Central memory CD8-positive, alpha-beta T cell (primary cell): ENCODE measurements at regions not wholly inside any gene's neighbourhood (a gene's known extent, or its start where the extent isn't known, plus 50 kb on each side); places are given as distances from the start of the nearest gene placed in this dataset.

Experiments used
- ATAC-seq: fragments of 150-1000 bp; cut with Tn5 transposase; replicated peaks from 2 replicates; pipeline ENCODE4 v1.10.0; 2022; ENCODE audit warnings: mild to moderate bottlenecking, moderate FRiP score, moderate number of reproducible peaks; ENCODE audit not compliant: poor library complexity, severe bottlenecking; ENCODE audit errors: extremely low read depth
- DNase-seq, 2 donors: peaks; one replicate each; pipeline ENCODE4 v3.0.0; 2021; ENCODE audit warnings: low spot score in 2 of 2
- H3K27ac Mint-ChIP-seq: one replicate; pipeline ENCODE4 v1.8.0; 2022; ENCODE audit warnings: low read depth, mild to moderate bottlenecking, moderate library complexity, mixed read lengths
- H3K27me3 Mint-ChIP-seq: one replicate; pipeline ENCODE4 v1.8.0; 2022; ENCODE audit warnings: mixed read lengths
- H3K36me3 Mint-ChIP-seq: one replicate; pipeline ENCODE4 v1.8.0; 2022; ENCODE audit warnings: mild to moderate bottlenecking, moderate library complexity, mixed read lengths; ENCODE audit not compliant: insufficient read depth
- H3K4me1 Mint-ChIP-seq: one replicate; pipeline ENCODE4 v1.8.0; 2022; ENCODE audit warnings: mixed read lengths
- H3K4me3 Mint-ChIP-seq: one replicate; pipeline ENCODE4 v1.8.0; 2022; ENCODE audit warnings: mild to moderate bottlenecking, moderate library complexity, mixed read lengths
- H3K9me3 Mint-ChIP-seq: one replicate; pipeline ENCODE4 v1.8.0; 2022; ENCODE audit warnings: mixed read lengths

- Mint-ChIP-seq H3K27ac (no peak overlapping the region), H3K36me3 (no peaks in the 10 kb centered on the region), H3K27me3 (no peaks in the 10 kb centered on the region), H3K4me3 (no peak overlapping the region), H3K9me3 (peaks cover 7% of the 10 kb centered on the region), H3K4me1 (no peaks in the 10 kb centered on the region)
- no peak for DNase-seq
- ATAC-seq = no peak
Observed at GRCh38 chr10:55509168-55509567, 708.1 kb upstream of the PCDH15 start.

DNA sequence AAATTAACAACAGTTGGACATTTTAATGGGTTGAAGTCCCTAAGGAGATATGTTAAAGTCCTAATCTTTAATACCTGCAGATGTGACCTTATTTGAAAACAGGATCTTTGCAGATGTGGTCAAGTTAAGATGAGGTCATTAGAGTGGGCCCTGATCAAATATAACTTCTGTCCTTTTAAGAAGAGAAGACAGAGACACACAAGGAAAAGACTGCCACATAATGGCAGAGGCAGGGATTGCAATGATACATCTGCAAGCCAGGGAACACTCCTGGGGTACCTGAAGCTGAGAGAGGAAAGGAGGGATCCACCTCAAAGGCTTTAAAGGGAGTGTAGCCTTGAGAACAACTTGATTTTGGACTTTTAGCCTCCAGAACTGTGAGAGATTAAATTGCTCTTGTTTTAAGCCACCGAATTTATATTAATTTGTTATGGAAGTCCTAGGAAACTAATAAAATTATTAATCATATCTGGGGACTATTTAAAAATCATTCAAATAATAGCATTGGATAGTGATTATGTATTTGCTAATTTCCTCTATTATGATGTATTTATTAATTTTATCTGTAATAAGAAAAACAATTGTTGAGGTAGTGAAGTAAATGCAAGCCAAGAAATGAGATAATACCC lies 700.0 kb upstream of the PCDH15 start:
- no peak for ATAC-seq
- peaks cover 16% of the 10 kb centered on the region for H3K9me3 Mint-ChIP-seq
- no peak overlapping the region for H3K4me3 Mint-ChIP-seq
- no peak overlapping the region for H3K27ac Mint-ChIP-seq
- H3K27me3 Mint-ChIP-seq = no peaks in the 10 kb centered on the region
- H3K36me3 Mint-ChIP-seq = no peaks in the 10 kb centered on the region
- H3K4me1 Mint-ChIP-seq = no peaks in the 10 kb centered on the region
- DNase-seq = no peak

GRCh38 chr10:55497893-55498499 lies 697.0 kb upstream of the PCDH15 start:
- no peaks in the 10 kb centered on the region for H3K36me3 Mint-ChIP-seq
- peaks cover 12% of the 10 kb centered on the region for H3K9me3 Mint-ChIP-seq
- no peaks in the 10 kb centered on the region for H3K27me3 Mint-ChIP-seq
- no peak overlapping the region for H3K4me3 Mint-ChIP-seq
- H3K4me1 Mint-ChIP-seq = no peaks in the 10 kb centered on the region
- DNase-seq (no peak), ATAC-seq (no peak)
- no peak overlapping the region for H3K27ac Mint-ChIP-seq

DNA sequence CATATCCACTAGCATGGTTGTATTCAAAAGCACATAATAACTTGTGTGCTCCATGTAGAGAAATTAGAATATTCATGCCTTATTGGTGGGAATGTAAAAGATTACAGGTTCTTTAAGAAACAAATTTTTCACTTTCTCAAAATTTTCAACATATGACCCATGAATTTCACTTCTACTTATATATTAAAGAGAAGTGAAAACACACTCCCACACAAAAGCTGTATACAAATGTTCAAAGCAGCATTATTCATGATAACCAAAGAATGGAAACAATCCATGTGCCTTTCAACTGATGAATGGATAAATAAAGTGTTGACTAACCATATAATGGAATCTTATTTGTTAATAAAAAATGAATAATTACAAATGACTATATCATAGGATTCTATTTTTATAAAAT lies 694.5 kb upstream of the PCDH15 start:
- Mint-ChIP-seq H3K36me3 (peaks cover 2% of the 10 kb centered on the region), H3K27ac (no peak overlapping the region)

GRCh38 chr10:55491712-55492111 lies 690.7 kb upstream of the PCDH15 start:
- Mint-ChIP-seq H3K27me3 (no peaks in the 10 kb centered on the region), H3K27ac (no peak overlapping the region)

More for the DNA sequence above, 694.5 kb upstream of the PCDH15 start:
- no peak for ATAC-seq
- H3K9me3 Mint-ChIP-seq = peaks cover 16% of the 10 kb centered on the region
- H3K4me3 Mint-ChIP-seq = no peak overlapping the region
- H3K4me1 Mint-ChIP-seq = no peaks in the 10 kb centered on the region
- DNase-seq = no peak
- no peaks in the 10 kb centered on the region for H3K27me3 Mint-ChIP-seq

GRCh38 chr10:55485827-55486226 lies 684.8 kb upstream of the PCDH15 start:
- DNase-seq = no peak
- Mint-ChIP-seq H3K4me1 (no peaks in the 10 kb centered on the region), H3K27ac (no peak overlapping the region), H3K9me3 (peaks cover 22% of the 10 kb centered on the region), H3K36me3 (no peaks in the 10 kb centered on the region), H3K4me3 (no peak overlapping the region), H3K27me3 (no peaks in the 10 kb centered on the region)
- no peak for ATAC-seq

More at GRCh38 chr10:55491712-55492111, 690.7 kb upstream of the PCDH15 start:
- DNase-seq = no peak
- Mint-ChIP-seq H3K4me1 (no peaks in the 10 kb centered on the region), H3K4me3 (no peak overlapping the region), H3K9me3 (peaks cover 20% of the 10 kb centered on the region), H3K36me3 (peaks cover 2% of the 10 kb centered on the region)
- no peak for ATAC-seq

DNA sequence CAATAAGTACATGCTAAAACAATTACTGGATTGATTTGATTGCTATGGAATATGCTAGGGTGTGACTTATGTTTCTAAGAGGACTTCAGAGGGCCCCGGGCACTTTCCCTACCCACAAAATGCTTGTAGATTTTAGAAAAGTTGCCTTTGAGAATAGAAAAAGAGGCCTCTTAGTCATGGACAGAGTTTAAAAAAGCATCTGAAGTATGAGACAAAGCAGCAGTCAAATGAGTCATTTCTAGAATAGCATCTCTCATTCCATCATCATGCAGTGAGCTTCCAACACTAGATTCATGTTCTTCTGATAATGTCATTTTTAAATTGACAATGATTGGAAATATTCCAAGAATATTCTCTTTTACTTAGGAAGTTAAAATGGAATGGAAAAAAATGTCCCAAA lies 675.1 kb upstream of the PCDH15 start:
- ATAC-seq (no peak), DNase-seq (no peak)
- no peaks in the 10 kb centered on the region for H3K36me3 Mint-ChIP-seq
- no peak overlapping the region for H3K4me3 Mint-ChIP-seq
- peaks cover 24% of the 10 kb centered on the region for H3K9me3 Mint-ChIP-seq
- no peaks in the 10 kb centered on the region for H3K27me3 Mint-ChIP-seq
- H3K27ac Mint-ChIP-seq = no peak overlapping the region
- no peaks in the 10 kb centered on the region for H3K4me1 Mint-ChIP-seq

DNA sequence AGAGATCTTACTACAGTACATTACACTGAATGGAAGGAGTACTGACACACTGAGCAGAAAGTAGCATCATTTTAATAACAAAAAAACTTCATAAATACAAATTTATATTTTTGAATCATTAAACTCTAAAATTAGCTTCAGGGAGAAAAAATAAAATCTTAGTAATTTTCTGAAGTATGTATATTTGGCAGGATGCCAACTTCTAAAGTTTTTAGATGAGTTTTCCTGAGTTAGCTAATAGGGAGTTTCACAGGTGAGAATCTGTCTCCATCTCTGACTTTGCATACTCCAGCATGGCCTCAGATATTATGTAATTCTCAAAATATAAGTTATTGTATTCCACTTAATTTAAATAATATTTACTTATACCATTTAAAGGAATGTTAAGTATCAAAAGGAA lies 673.2 kb upstream of the PCDH15 start:
- no peak for DNase-seq
- ATAC-seq = no peak
- H3K27me3 Mint-ChIP-seq = no peaks in the 10 kb centered on the region
- no peak overlapping the region for H3K27ac Mint-ChIP-seq
- H3K4me3 Mint-ChIP-seq = no peak overlapping the region
- peaks cover 12% of the 10 kb centered on the region for H3K9me3 Mint-ChIP-seq
- no peaks in the 10 kb centered on the region for H3K4me1 Mint-ChIP-seq
- H3K36me3 Mint-ChIP-seq = no peaks in the 10 kb centered on the region

- H3K36me3 Mint-ChIP-seq = no peaks in the 10 kb centered on the region
- H3K4me3 Mint-ChIP-seq = no peak overlapping the region
- no peaks in the 10 kb centered on the region for H3K27me3 Mint-ChIP-seq
- H3K27ac Mint-ChIP-seq = no peak overlapping the region
- no peaks in the 10 kb centered on the region for H3K4me1 Mint-ChIP-seq
- DNase-seq = no peak
- peaks cover 9% of the 10 kb centered on the region for H3K9me3 Mint-ChIP-seq
- ATAC-seq = no peak
Observed at GRCh38 chr10:55470840-55471239, 669.8 kb upstream of the PCDH15 start.

DNA sequence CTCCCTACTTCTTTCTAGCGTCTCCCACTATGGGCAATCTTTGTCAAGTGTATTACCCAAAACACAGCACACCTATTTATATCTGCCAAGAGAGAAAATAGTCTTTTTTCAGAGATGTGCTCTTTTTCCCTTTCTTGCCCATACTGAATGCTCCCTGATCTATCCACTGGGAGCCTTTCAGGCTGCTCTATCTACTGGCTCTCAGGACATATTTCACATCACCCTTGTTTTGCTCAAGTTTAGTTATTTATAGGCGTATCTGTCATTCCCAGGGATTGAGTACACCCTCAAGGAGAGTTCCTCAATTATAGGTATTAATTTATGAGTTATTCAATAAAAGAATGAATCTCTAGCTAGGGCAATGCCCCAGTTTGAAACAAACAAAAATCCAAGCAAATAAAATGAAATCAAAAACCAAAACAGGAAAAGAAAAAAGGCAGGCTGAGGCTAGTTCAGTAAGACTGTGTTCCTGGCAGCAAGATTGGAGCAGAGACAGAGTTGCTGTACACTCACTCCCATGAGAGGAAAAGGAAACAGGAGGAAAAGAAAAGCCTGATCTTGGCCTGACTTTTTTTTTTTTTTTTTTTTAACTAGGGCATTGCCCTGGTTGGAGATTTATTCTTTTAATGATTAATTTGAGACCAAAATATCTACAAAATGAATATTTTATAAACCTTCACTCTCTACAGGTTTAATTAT lies 665.9 kb upstream of the PCDH15 start:
- H3K27me3 Mint-ChIP-seq = no peaks in the 10 kb centered on the region
- H3K4me1 Mint-ChIP-seq = no peaks in the 10 kb centered on the region
- H3K4me3 Mint-ChIP-seq = no peak overlapping the region
- ATAC-seq = no peak
- H3K36me3 Mint-ChIP-seq = no peaks in the 10 kb centered on the region
- no peak overlapping the region for H3K27ac Mint-ChIP-seq
- no peak for DNase-seq
- peaks cover 3% of the 10 kb centered on the region for H3K9me3 Mint-ChIP-seq

DNA sequence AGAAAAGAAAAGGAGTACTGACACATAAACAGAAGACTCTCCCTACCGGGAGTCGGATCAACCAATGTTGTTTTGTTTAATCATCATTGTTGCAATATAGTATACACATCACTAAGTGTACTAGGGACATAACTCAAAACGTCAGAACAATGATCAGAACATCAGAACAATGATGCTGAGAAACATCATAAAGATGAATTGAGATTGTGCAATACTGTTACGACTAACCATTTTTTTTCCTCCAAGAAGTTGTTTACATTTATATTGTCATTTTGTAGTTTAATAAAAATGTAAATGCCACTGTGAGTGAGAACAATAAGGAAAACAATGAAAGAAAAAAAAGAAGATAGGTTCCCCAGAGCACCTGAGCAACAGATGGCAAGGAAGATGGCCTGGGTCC lies 663.1 kb upstream of the PCDH15 start:
- Mint-ChIP-seq H3K4me1 (no peaks in the 10 kb centered on the region), H3K4me3 (no peak overlapping the region), H3K9me3 (peaks cover 10% of the 10 kb centered on the region), H3K27me3 (no peaks in the 10 kb centered on the region), H3K36me3 (peaks cover 2% of the 10 kb centered on the region), H3K27ac (no peak overlapping the region)
- ATAC-seq (no peak), DNase-seq (no peak)

- Mint-ChIP-seq H3K27ac (no peak overlapping the region), H3K4me1 (no peaks in the 10 kb centered on the region), H3K9me3 (peaks cover 12% of the 10 kb centered on the region), H3K36me3 (peaks cover 2% of the 10 kb centered on the region), H3K27me3 (no peaks in the 10 kb centered on the region), H3K4me3 (no peak overlapping the region)
- ATAC-seq = no peak
- no peak for DNase-seq
Observed at GRCh38 chr10:55460008-55460407, 659.0 kb upstream of the PCDH15 start.

DNA sequence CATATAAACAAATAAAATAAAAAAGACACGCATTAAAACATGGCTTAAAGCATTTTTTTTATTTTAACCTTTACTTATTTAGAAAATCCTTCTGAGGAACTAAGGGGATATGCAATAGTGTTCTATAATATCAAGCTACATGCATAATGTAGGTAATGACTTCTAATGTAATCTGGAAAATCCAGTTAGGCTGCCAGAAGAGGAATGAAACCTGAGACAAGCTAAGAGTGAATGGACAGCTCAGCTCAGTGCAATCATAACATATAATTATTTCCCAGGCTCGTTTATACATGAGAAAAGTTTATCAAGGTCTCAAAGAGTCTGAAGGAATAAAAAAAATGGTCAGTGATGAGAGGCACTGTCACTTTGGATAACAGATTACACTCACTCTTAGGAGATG lies 649.0 kb upstream of the PCDH15 start:
- ATAC-seq = no peak
- H3K4me3 Mint-ChIP-seq = no peak overlapping the region
- H3K4me1 Mint-ChIP-seq = no peaks in the 10 kb centered on the region
- DNase-seq = no peak
- no peaks in the 10 kb centered on the region for H3K36me3 Mint-ChIP-seq
- no peaks in the 10 kb centered on the region for H3K27me3 Mint-ChIP-seq
- peaks cover 25% of the 10 kb centered on the region for H3K9me3 Mint-ChIP-seq
- no peak overlapping the region for H3K27ac Mint-ChIP-seq
